ENCODE measurements at regions not wholly inside any gene's neighbourhood (a gene's known extent, or its start where the extent isn't known, plus 50 kb on each side); places are given as distances from the start of the nearest gene placed in this dataset.

- Mint-ChIP-seq H3K9me3 (ENCODE audit: unreplicated experiment) (no peaks in the 10 kb centered on the region), H3K27ac (ENCODE audit: unreplicated experiment) (no peak overlapping the region), H3K27me3 (ENCODE audit: insufficient read depth, unreplicated experiment) (peaks cover 15% of the 10 kb centered on the region), H3K36me3 (ENCODE audit: insufficient read depth, unreplicated experiment) (no peaks in the 10 kb centered on the region), H3K4me3 (ENCODE audit: unreplicated experiment) (no peak overlapping the region), H3K4me1 (ENCODE audit: low read depth, unreplicated experiment) (no peaks in the 10 kb centered on the region)
- no peak for DNase-seq
- no TSS peak for BruUV-seq (replicated peaks)
- POLR2A ChIA-PET = no interaction called here
- no peak for TF ChIP-seq CTCF (IDR thresholded peaks at IDR 0.05; ENCODE audit: insufficient read depth in 1 of 2, low read depth in 1 of 2, low read length in 1 of 2, severe bottlenecking in 1 of 2, unreplicated experiment in 1 of 2)
- Histone ChIP-seq H3K4me3 (ENCODE audit: low read depth, low read length) (no peak overlapping the region), H3K9me3 (no peaks in the 10 kb centered on the region), H3K36me3 (ENCODE audit: control insufficient read depth, insufficient read depth, low read length) (no peaks in the 10 kb centered on the region), H3K27me3 (replicated peaks; ENCODE audit: control insufficient read depth, insufficient read depth, low read length) (no peaks in the 10 kb centered on the region), H3K4me1 (no peaks in the 10 kb centered on the region)
- intact Hi-C loops (cut with micrococcal nuclease; ENCODE audit: unreplicated experiment) = no loop called here
- CTCF ChIA-PET = no interaction called here
Observed at GRCh38 chr2:3036432-3037125, 341.0 kb downstream of the EIPR1 start.

- H3K4me1 Mint-ChIP-seq (ENCODE audit: low read depth, unreplicated experiment) = no peaks in the 10 kb centered on the region
- no peaks in the 10 kb centered on the region for H3K4me1 ChIP-seq
- TF ChIP-seq CTCF (IDR thresholded peaks at IDR 0.05; ENCODE audit: insufficient read depth in 1 of 2, low read depth in 1 of 2, low read length in 1 of 2, severe bottlenecking in 1 of 2, unreplicated experiment in 1 of 2) = no peak
- no peak overlapping the region for H3K4me3 ChIP-seq (ENCODE audit: low read depth, low read length)
- H3K9me3 ChIP-seq = no peaks in the 10 kb centered on the region
- ChIA-PET POLR2A (no interaction called here), CTCF (no interaction called here)
- H3K36me3 ChIP-seq (ENCODE audit: control insufficient read depth, insufficient read depth, low read length) = no peaks in the 10 kb centered on the region
- no peaks in the 10 kb centered on the region for H3K36me3 Mint-ChIP-seq (ENCODE audit: insufficient read depth, unreplicated experiment)
- H3K27me3 ChIP-seq (replicated peaks; ENCODE audit: control insufficient read depth, insufficient read depth, low read length) = no peaks in the 10 kb centered on the region
- no peak overlapping the region for H3K27ac Mint-ChIP-seq (ENCODE audit: unreplicated experiment)
- H3K27me3 Mint-ChIP-seq (ENCODE audit: insufficient read depth, unreplicated experiment) = peaks cover 16% of the 10 kb centered on the region
- no peaks in the 10 kb centered on the region for H3K9me3 Mint-ChIP-seq (ENCODE audit: unreplicated experiment)
- no TSS peak for BruUV-seq (replicated peaks)
- intact Hi-C loops (cut with micrococcal nuclease; ENCODE audit: unreplicated experiment) = no loop called here
- no peak for DNase-seq
- H3K4me3 Mint-ChIP-seq (ENCODE audit: unreplicated experiment) = no peak overlapping the region
Observed at GRCh38 chr2:3035385-3036050, 342.1 kb downstream of the EIPR1 start.

GRCh38 chr2:3034856-3035255 is 342.8 kb downstream of the EIPR1 start:
- Mint-ChIP-seq H3K9me3 (ENCODE audit: unreplicated experiment) (no peaks in the 10 kb centered on the region), H3K27ac (ENCODE audit: unreplicated experiment) (no peak overlapping the region), H3K4me3 (ENCODE audit: unreplicated experiment) (no peak overlapping the region), H3K27me3 (ENCODE audit: insufficient read depth, unreplicated experiment) (peaks cover 18% of the 10 kb centered on the region), H3K36me3 (ENCODE audit: insufficient read depth, unreplicated experiment) (no peaks in the 10 kb centered on the region), H3K4me1 (ENCODE audit: low read depth, unreplicated experiment) (no peaks in the 10 kb centered on the region)
- Histone ChIP-seq H3K27me3 (replicated peaks; ENCODE audit: control insufficient read depth, insufficient read depth, low read length) (no peaks in the 10 kb centered on the region), H3K4me1 (no peaks in the 10 kb centered on the region), H3K36me3 (ENCODE audit: control insufficient read depth, insufficient read depth, low read length) (no peaks in the 10 kb centered on the region), H3K9me3 (no peaks in the 10 kb centered on the region), H3K4me3 (ENCODE audit: low read depth, low read length) (no peak overlapping the region)
- no peak for DNase-seq
- no peak for TF ChIP-seq CTCF (IDR thresholded peaks at IDR 0.05; ENCODE audit: insufficient read depth in 1 of 2, low read depth in 1 of 2, low read length in 1 of 2, severe bottlenecking in 1 of 2, unreplicated experiment in 1 of 2)
- intact Hi-C loops (cut with micrococcal nuclease; ENCODE audit: unreplicated experiment) = no loop called here
- ChIA-PET POLR2A (no interaction called here), CTCF (no interaction called here)
- BruUV-seq (replicated peaks) = no TSS peak

Measured in Caco-2 (cell line).